CMK (cell line): ENCODE measurements at regions not wholly inside any gene's neighbourhood (a gene's known extent, or its start where the extent isn't known, plus 50 kb on each side); places are given as distances from the start of the nearest gene placed in this dataset.
A peak's percentile ranks its signal among the peaks of the same experiment; 100 is the strongest.

Experiments
- DNase-seq: peaks from one replicate; pipeline ENCODE4 v3.0.0-alpha.2; 2010; ENCODE audit warnings: low read depth

DNA sequence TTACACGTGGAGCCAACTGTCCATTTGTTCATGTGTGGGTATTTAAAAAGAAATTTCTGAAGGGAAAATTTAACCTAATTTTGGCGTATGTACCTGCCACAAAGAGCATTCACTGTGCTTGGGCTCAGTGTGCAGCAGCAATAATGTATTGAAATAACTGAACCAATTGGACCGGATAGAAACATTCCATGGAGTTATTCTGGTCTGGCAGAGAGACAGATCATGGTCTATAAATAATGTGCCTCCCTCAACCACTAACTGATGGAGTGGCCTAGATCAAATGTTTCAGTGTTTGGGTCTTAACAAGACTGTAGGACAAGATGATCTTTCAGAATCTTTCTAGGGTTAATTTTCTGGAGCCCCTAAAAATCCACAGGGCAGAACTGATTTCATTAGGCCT lies 469.7 kb downstream of the PRELID2 start:
- no peak for DNase-seq

DNA sequence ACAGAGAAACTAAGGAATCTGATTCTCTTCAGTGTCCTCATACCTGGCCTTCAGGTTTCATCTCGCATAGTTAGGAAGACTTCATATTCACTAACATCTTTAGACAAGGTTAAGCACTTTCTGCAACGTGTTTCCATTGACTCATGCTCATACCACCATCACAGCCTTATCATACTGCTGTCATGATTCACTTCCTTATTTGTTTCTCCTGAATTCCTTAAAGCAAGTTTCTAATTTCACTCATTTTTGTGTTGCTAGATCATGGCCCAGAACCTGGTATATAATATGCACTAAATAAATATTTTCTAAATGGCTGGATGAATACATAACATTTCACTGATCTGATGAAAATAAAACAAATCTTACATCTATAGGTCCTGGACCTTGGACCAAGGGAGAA lies 472.9 kb downstream of the PRELID2 start:
- no peak for DNase-seq

- DNase-seq: no peak
Measured at GRCh38 chr5:145360936-145361335, 474.2 kb downstream of the PRELID2 start.

DNA sequence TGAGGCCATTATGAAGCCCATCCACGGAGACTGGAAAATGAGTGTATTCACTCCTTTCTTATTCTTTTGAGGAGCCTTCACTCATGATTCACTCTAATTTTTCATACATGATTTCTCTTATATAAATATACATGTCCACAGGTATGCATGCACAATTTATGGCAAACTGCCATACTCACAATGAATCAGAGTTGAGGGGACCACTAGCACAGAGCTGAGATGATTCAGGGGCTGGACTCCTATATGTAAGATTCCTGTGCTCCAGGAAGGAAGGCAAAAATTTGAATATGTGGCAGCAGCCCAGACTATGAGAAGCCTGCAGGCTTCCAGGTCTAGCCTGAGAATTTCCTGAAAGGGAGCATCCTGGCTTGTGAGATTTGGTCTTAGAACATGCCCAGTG lies 484.6 kb downstream of the PRELID2 start:
- no peak for DNase-seq

- DNase-seq: peak; percentile 20
Measured at GRCh38 chr5:145347026-145347616, 488.0 kb downstream of the PRELID2 start.

GRCh38 chr5:145345511-145346287 lies 489.4 kb downstream of the PRELID2 start:
- DNase-seq: no peak

- no peak for DNase-seq
Measured at GRCh38 chr5:145341842-145342241, 493.3 kb downstream of the PRELID2 start.

GRCh38 chr5:145340099-145340498 lies 495.0 kb downstream of the PRELID2 start:
- no peak for DNase-seq

- no peak for DNase-seq
Measured at GRCh38 chr5:145324767-145325479, 510.2 kb downstream of the PRELID2 start.

GRCh38 chr5:145324101-145324500 lies 511.0 kb downstream of the PRELID2 start:
- DNase-seq: no peak

- DNase-seq: no peak
Measured at GRCh38 chr5:145316282-145316681, 518.9 kb downstream of the PRELID2 start.

DNA sequence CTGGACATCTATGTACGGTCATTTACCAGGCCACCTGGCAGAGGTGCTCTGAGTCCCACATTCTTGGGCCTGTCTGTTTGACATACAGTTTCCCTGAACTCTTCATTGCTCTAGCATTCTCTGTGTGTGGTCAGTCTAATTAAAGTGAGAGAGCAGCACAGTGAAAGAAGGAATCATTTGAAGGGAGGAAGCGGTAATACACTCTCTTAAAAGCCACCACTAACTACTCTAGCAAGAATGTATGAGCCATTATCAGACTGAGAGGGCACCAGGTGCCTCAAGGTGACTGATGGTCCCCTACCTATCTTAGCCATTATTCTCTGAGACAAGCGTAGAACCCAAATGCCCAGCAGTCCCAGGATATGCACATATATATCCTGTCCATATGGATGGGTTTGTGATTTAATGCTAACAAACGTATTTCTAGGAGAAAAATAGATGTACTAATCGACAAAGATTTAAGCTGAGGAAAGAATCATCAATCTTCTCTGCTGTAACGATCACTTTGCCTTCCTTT lies 527.2 kb downstream of the PRELID2 start:
- no peak for DNase-seq

- DNase-seq: no peak
Measured at GRCh38 chr5:145295236-145295835, 539.8 kb downstream of the PRELID2 start.

DNA sequence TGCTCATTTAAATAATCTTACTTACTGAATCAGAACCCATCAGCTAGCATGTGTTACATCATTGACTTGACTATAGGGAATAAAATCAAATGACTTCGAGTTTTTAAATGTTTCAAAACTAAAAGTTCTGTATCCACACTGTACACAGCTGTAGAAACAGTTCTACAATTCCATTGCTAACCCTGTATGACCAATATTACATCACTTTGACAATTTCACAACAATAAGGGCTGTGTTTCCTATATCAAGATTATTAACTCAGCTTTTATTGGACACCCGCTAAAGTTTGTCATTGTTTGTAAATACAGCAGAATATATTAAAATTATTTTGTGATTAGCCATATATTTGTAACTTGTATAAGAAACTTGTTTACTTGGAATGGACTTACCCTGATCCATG lies 540.8 kb downstream of the PRELID2 start:
- no peak for DNase-seq

DNA sequence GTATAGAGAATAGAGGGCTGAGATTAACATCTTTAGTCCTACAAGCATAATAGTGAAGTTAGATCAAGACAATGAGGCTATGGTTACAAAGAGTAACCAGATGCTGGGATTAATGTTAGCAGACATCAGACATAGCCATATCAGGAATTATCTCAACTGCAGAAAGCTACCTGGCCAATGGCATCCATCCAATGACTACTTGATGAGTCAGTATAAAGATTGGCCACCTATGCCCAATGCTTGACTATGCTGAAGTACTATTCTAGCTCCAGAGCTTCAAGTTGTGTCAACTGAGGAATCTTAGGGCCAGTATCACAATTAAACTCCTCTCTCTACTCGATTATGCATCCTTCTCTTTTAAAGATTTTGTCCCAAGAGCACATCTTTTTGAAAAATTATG lies 541.4 kb downstream of the PRELID2 start:
- no peak for DNase-seq

DNA sequence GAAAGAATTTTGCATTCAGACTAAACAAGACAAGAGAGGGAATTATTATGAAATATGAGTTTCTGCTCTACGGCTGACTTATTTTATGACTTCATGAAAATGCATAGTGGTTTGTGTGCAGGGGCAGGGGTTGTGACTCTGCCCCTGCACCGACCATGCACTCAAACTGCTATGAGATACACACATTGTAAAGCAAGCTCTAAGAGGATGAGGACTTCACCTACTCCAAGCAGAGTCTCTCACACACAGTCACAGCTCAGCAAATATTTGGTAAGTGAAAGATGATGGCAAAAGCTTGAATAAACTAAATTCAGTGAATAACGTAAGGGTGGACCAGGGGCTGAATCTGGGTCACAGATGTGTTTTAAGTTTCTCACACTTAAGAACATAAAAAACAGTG lies 542.9 kb downstream of the PRELID2 start:
- no peak for DNase-seq

- DNase-seq: no peak
Measured at GRCh38 chr5:145283141-145283810, 551.9 kb downstream of the PRELID2 start.

DNA sequence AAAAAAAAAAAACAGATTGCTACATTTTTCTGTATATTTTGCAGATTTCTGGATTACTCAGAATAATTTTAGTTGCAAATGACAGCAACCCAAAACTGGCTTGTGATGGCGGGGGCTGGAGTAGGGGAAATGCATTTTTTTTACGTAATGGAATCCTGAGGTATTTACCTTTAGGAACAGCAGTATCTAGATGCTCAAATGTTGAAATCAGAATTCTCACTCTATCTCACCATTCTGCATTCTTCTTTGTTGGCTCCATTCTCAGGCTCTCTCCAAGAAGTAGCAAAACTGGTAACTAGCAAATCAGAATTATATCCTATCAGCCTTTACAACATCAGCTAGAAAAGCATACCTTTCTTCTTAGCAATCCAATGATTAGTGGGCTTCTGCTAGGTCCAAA lies 554.3 kb downstream of the PRELID2 start:
- DNase-seq: no peak

DNA sequence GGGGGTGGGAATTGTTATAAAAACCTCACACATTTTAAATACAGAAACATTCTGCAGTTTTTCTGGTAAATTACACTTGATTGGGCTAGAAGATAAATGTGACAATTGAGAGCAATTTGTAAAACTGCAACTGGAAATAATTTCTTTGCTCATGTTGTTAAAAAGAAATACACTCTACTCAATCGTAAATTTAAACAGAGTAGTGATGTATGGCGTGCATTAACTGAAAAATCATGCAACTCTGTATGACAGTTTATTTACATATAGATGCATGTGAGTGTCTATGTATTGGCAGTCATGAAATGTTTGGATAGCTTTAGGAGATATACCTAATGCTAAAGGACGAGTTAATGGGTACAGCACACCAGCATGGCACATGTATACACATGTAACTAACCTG lies 554.9 kb downstream of the PRELID2 start:
- no peak for DNase-seq

DNA sequence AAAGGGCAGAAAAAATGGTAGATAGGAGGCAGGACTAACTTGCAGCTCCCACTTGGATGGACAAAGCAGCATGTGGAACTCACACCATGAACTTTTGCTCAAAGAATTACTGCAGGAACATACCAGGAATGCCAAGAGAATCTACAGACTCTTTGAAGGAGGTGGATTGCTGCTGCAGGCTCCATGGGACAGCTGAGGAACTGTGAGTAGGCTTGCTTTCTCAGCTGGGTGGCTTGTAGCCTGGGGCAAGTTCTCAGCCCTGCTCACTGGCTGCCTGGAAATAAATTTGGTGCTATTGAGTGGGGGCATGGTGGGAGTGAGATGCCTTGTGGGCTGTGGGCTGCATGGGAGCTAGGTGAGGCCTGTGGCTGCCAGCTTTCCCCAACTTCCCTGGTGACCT lies 574.5 kb downstream of the PRELID2 start:
- DNase-seq: no peak

- DNase-seq: no peak
Measured at GRCh38 chr5:145247745-145248040, 587.4 kb downstream of the PRELID2 start.
